ENCODE measurements at regions not wholly inside any gene's neighbourhood (a gene's known extent, or its start where the extent isn't known, plus 50 kb on each side); places are given as distances from the start of the nearest gene placed in this dataset.
A peak's percentile ranks its signal among the peaks of the same experiment; 100 is the strongest.

GRCh38 chrX:51437521-51437920, 58.9 kb downstream of the NUDT11 start:
- DNase-seq = no peak

GRCh38 chrX:51435101-51435500, 61.3 kb downstream of the NUDT11 start:
- DNase-seq = no peak

GRCh38 chrX:51421972-51422597, 74.3 kb downstream of the NUDT11 start:
- no peak for DNase-seq

GRCh38 chrX:51420610-51421009, 75.8 kb downstream of the NUDT11 start:
- DNase-seq = peak; percentile 29

- DNase-seq = no peak
These were observed 75.8 kb downstream of the NUDT10 start for GRCh38 chrX:51408462-51408861.

- DNase-seq = no peak
These were observed 75.1 kb downstream of the NUDT10 start for GRCh38 chrX:51407520-51408409.

GRCh38 chrX:51406688-51407519, 74.3 kb downstream of the NUDT10 start:
- no peak for DNase-seq

GRCh38 chrX:51404445-51404844, 71.8 kb downstream of the NUDT10 start:
- no peak for DNase-seq

GRCh38 chrX:51395810-51396728, 63.4 kb downstream of the NUDT10 start:
- DNase-seq = peak; percentile 0

- no peak for DNase-seq
These were observed 62.8 kb downstream of the NUDT10 start for GRCh38 chrX:51395480-51395809.

Data from fibroblast of skin of back (primary cell).